ENCODE measurements at regions not wholly inside any gene's neighbourhood (a gene's known extent, or its start where the extent isn't known, plus 50 kb on each side); places are given as distances from the start of the nearest gene placed in this dataset.

DNA sequence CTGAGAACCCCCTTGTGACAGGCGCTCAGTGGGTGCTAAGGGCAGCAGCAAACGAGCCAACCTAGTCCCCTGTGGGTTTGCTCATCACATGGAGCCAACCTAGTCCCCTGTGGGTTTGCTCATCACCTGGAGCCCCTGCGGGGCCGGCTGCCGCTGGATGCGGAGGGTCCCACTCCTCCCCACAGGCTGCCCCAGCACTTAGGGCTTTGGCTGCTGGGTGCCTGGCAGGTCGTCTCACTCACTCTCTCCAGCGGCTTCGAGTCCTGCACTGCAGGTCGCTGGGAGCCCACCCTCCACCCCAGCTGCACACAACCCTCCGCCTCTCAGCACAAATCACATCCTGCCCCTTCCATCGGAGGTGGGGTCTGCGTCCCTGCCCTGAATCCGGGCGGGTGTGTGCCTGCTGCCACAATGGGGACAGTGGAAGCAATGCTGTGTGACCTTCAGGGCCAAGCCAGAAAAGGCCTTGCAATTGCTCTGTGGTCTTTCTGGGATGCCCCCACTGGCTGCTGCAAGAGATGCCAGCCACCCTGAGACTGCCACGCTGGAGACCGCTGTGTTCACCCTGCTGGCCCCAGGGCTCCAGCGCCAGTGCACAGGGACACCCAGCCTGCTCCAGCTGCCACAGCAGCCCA is 248.1 kb upstream of the SALL3 start:
- DNase-seq = no peak
- H3K36me3 ChIP-seq (ENCODE audit: control insufficient read depth, insufficient read depth, low read length) = no peaks in the 10 kb centered on the region
- no peaks in the 10 kb centered on the region for H3K4me1 ChIP-seq (ENCODE audit: control insufficient read depth, insufficient read depth, low read length, poor library complexity, severe bottlenecking)
- no peaks in the 10 kb centered on the region for H3K27me3 ChIP-seq (replicated peaks; ENCODE audit: control insufficient read depth, insufficient read depth, low read length, poor library complexity, severe bottlenecking)
- H3K27ac ChIP-seq (ENCODE audit: insufficient read depth, low read length, poor library complexity, severe bottlenecking) = no peak overlapping the region
- no peak overlapping the region for H3K4me3 ChIP-seq (ENCODE audit: insufficient read depth, low read depth, low read length, poor library complexity, severe bottlenecking)
- H3K9me3 ChIP-seq (ENCODE audit: control insufficient read depth, low read length) = no peaks in the 10 kb centered on the region

DNA sequence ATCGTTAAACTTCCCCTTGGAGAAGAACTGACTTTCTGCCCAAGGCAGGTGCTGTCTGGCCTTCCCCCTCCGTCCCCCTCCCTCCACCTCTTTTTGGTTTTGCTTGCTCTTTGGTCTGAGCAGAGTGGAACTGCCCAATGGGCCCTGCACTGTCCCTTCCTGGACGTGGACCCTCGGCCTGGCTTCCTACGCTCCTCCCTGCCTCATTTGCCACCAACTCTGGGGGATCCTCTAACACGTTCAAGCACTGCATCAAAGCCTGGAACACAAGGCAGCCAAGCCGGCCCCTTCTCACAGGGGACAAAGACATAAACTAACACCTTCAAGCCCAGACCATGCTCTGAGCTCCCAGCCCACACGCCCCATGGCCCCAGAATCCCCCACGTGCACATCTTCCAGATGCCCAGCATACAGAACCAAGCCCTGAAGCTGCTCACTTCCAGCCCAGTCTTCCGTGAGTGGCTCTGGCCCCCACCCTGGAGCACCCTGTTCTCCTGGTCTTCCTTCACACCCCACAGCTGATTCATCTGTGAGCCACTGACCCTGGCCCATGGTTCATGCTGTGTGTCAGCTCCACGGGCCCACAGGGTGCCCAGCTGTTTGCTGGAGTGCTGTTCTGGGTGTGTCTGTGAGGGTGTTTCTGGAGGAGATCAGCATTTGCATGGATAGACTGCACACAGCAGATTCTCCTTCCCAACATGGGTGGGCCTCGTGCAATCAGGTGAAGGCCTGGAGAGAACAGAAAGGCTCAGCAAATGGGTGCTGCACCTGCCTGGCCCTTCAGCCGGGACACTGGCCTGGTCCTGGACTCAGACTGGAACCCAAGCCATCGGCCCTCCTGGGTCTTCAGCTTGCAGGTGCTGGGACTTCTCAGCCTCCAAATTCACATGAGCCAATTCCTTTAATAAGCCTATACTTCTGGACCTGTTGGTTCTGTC is 247.1 kb upstream of the SALL3 start:
- H3K4me1 ChIP-seq (ENCODE audit: control insufficient read depth, insufficient read depth, low read length, poor library complexity, severe bottlenecking) = no peaks in the 10 kb centered on the region
- H3K27me3 ChIP-seq (replicated peaks; ENCODE audit: control insufficient read depth, insufficient read depth, low read length, poor library complexity, severe bottlenecking) = no peaks in the 10 kb centered on the region
- DNase-seq = no peak
- no peaks in the 10 kb centered on the region for H3K9me3 ChIP-seq (ENCODE audit: control insufficient read depth, low read length)
- H3K36me3 ChIP-seq (ENCODE audit: control insufficient read depth, insufficient read depth, low read length) = no peaks in the 10 kb centered on the region
- no peak overlapping the region for H3K4me3 ChIP-seq (ENCODE audit: insufficient read depth, low read depth, low read length, poor library complexity, severe bottlenecking)
- no peak overlapping the region for H3K27ac ChIP-seq (ENCODE audit: insufficient read depth, low read length, poor library complexity, severe bottlenecking)

DNA sequence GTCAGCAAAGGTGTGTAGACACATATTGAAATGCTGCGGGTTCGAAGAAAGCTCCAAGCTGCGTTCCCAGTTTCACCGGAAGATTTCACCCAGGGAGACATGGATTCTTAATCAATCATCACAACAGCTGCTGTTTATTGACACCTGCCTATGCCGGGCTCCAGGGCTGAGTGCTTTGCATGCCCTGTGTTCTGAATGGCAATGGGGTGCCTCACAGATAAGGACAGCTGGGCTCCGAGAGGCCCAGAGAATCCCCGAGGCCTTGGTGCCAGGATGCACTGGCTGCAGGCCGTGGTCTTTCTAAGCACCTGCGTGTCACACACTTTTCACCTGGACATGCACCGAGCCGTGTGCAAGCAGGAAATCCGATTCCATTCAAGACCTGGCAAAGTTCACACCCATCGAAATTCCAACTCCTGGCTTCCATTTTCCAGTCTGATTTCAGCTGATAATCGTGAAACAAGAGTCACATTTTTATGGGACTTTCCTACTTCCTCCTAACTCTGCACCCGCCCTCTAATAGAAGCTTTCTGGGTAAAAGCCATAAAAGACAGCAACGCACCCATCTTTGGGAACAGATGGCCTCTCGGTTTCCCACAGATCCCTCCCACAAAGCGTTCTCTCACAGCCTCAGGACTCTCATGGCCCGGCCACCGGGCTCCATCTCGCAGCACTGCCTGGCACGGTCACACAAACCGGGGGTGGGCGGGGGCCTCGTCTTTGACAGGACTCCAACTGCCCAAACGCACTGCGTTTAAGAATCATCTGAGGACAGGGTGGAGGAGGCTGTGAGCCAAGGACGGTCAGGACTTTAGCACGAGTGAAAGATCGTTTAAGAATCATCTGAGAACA is 245.6 kb upstream of the SALL3 start:
- Histone ChIP-seq H3K36me3 (ENCODE audit: control insufficient read depth, insufficient read depth, low read length) (no peaks in the 10 kb centered on the region), H3K9me3 (ENCODE audit: control insufficient read depth, low read length) (no peaks in the 10 kb centered on the region), H3K27me3 (replicated peaks; ENCODE audit: control insufficient read depth, insufficient read depth, low read length, poor library complexity, severe bottlenecking) (no peaks in the 10 kb centered on the region), H3K4me3 (ENCODE audit: insufficient read depth, low read depth, low read length, poor library complexity, severe bottlenecking) (no peak overlapping the region), H3K27ac (ENCODE audit: insufficient read depth, low read length, poor library complexity, severe bottlenecking) (no peak overlapping the region), H3K4me1 (ENCODE audit: control insufficient read depth, insufficient read depth, low read length, poor library complexity, severe bottlenecking) (no peaks in the 10 kb centered on the region)
- DNase-seq = no peak

DNA sequence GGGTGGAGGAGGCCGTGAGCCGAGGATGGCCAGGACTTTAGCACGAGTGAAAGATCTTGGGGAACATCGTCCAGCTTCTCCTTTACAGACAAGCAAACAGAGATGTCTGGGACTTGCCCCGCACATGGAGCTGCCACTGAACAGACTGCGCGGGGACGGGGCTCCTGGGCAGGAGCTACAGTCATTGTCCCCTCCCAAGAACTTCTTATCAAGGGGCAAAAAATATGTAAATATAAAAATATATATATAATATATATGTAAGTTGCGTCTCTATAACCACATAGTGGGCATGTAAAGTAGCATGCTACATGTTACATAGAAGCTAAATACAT is 245.0 kb upstream of the SALL3 start:
- no peaks in the 10 kb centered on the region for H3K36me3 ChIP-seq (ENCODE audit: control insufficient read depth, insufficient read depth, low read length)
- no peaks in the 10 kb centered on the region for H3K27me3 ChIP-seq (replicated peaks; ENCODE audit: control insufficient read depth, insufficient read depth, low read length, poor library complexity, severe bottlenecking)
- H3K4me1 ChIP-seq (ENCODE audit: control insufficient read depth, insufficient read depth, low read length, poor library complexity, severe bottlenecking) = no peaks in the 10 kb centered on the region
- no peaks in the 10 kb centered on the region for H3K9me3 ChIP-seq (ENCODE audit: control insufficient read depth, low read length)
- H3K27ac ChIP-seq (ENCODE audit: insufficient read depth, low read length, poor library complexity, severe bottlenecking) = no peak overlapping the region
- DNase-seq = no peak
- H3K4me3 ChIP-seq (ENCODE audit: insufficient read depth, low read depth, low read length, poor library complexity, severe bottlenecking) = no peak overlapping the region

DNA sequence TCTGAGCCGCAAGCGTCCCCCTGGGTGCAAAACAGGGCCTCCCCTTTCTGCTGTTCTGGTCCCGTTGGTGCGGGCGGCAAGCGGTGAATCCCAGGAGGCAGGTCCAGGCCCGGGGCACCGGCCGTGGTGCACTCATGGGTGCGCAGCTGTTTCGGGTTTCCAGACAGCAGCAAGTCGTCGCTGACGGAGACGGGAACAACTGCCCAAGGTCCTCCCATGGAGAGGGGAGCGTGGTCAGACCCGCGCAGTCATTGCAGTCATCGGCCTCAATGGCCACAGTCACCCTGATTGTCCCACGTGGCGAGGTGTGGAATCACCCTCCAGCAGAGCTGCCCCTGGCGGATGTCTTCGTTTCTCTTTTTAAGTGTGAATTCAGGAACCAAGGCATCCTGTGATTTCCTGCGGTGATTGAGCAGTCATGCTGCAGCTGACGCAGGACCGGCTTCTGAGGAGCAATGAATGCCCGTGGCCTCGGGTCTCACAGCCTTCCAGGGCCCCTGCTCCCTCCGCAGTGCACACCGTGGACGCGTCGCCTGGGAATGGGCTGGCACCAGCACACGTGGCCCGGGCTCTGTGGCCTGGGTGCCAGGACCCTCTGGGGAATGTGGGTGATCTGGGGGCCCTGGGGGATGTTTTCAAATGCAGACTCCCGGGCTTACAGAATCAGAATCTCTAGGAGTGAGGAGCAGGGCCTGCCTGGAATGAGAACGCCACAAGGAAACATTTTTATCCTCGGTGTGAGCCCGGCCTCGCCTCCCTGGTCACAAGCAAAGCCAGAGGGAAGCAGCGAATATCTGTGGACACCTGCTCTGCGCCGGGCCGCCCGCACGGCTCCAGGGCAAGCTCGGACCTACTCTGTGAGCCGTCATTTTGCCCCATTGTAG is 244.2 kb upstream of the SALL3 start:
- Histone ChIP-seq H3K4me3 (ENCODE audit: insufficient read depth, low read depth, low read length, poor library complexity, severe bottlenecking) (no peak overlapping the region), H3K27me3 (replicated peaks; ENCODE audit: control insufficient read depth, insufficient read depth, low read length, poor library complexity, severe bottlenecking) (no peaks in the 10 kb centered on the region), H3K4me1 (ENCODE audit: control insufficient read depth, insufficient read depth, low read length, poor library complexity, severe bottlenecking) (no peaks in the 10 kb centered on the region), H3K9me3 (ENCODE audit: control insufficient read depth, low read length) (no peaks in the 10 kb centered on the region), H3K27ac (ENCODE audit: insufficient read depth, low read length, poor library complexity, severe bottlenecking) (no peak overlapping the region), H3K36me3 (ENCODE audit: control insufficient read depth, insufficient read depth, low read length) (no peaks in the 10 kb centered on the region)
- DNase-seq = no peak

DNA sequence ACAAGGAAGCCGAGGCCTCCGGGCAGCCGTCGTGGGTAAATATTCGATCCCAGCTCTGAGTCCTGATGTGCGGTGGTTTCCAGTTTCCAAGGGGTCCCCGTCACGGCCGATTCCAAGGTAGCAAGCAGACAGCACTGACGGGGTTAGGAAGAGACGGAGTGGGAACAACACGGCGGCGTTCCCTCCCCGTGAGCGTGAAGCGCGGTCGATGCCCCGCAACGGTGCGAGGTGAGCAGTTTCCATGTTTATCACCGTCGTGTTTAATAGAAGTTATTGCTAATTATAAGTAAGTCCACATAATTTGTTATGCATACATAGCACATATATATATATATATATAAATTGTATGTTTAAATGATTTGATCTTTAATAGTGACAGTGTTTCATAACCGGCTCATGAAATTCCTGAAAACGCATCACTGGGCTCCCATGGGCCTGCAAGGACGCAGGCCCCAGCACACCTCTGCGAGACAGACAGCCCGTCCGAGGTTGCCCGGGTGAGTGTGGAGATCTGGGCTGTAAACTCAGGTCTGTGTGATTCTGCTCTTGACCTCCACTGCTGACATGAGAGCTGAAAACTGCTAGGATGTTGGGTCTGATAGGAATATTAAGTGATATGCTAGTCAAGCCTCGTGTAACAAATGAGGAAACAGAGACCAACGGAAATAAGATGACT is 243.5 kb upstream of the SALL3 start:
- Histone ChIP-seq H3K4me3 (ENCODE audit: insufficient read depth, low read depth, low read length, poor library complexity, severe bottlenecking) (no peak overlapping the region), H3K36me3 (ENCODE audit: control insufficient read depth, insufficient read depth, low read length) (no peaks in the 10 kb centered on the region), H3K27ac (ENCODE audit: insufficient read depth, low read length, poor library complexity, severe bottlenecking) (no peak overlapping the region), H3K9me3 (ENCODE audit: control insufficient read depth, low read length) (no peaks in the 10 kb centered on the region), H3K27me3 (replicated peaks; ENCODE audit: control insufficient read depth, insufficient read depth, low read length, poor library complexity, severe bottlenecking) (no peaks in the 10 kb centered on the region), H3K4me1 (ENCODE audit: control insufficient read depth, insufficient read depth, low read length, poor library complexity, severe bottlenecking) (no peaks in the 10 kb centered on the region)
- DNase-seq = no peak

DNA sequence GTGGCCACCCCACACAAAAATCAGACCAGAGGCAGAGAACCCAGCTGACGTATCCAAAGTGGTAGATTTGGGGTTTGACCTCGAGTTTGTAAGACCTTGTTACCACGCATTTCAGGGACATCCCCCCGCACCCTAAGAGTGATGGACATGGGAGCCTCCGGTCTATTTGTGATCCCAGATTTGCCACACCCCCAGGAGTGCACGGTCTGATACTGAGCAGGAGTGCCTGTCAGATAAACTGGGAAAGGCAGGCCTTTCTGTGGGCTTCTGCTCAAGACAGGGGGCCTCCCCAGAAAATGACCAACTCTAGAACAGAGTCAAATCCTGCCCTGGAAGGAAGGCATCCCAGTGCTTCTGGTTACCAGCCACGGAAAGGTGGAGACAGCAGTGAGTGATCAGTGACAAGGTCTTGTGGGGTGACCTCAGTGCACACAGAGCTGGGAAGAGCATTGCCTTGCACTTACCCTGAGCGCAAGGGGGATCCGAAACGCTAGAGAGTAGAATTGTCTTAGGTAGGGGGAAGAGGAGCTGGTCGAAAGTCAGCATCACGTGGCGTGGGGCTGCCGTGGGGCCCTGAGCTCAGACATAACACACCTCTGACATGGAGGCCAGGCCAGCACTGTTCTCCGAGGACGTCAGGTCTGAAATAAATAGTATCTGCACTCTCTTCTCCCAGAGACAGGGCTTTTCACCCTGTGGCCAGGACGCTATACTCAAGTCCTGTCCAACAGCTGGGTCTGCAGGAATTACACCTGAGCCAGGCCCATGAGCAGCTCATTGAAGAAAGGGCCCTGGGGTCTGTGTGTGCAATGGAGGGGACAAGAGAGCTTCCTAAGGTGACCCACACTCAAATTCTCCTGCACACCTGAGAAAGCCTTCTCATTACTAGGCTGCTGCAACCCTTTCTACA is 242.4 kb upstream of the SALL3 start:
- Histone ChIP-seq H3K4me3 (ENCODE audit: insufficient read depth, low read depth, low read length, poor library complexity, severe bottlenecking) (no peak overlapping the region), H3K27ac (ENCODE audit: insufficient read depth, low read length, poor library complexity, severe bottlenecking) (no peak overlapping the region), H3K36me3 (ENCODE audit: control insufficient read depth, insufficient read depth, low read length) (no peaks in the 10 kb centered on the region), H3K4me1 (ENCODE audit: control insufficient read depth, insufficient read depth, low read length, poor library complexity, severe bottlenecking) (no peaks in the 10 kb centered on the region), H3K27me3 (replicated peaks; ENCODE audit: control insufficient read depth, insufficient read depth, low read length, poor library complexity, severe bottlenecking) (no peaks in the 10 kb centered on the region), H3K9me3 (ENCODE audit: control insufficient read depth, low read length) (no peaks in the 10 kb centered on the region)
- DNase-seq = no peak

DNA sequence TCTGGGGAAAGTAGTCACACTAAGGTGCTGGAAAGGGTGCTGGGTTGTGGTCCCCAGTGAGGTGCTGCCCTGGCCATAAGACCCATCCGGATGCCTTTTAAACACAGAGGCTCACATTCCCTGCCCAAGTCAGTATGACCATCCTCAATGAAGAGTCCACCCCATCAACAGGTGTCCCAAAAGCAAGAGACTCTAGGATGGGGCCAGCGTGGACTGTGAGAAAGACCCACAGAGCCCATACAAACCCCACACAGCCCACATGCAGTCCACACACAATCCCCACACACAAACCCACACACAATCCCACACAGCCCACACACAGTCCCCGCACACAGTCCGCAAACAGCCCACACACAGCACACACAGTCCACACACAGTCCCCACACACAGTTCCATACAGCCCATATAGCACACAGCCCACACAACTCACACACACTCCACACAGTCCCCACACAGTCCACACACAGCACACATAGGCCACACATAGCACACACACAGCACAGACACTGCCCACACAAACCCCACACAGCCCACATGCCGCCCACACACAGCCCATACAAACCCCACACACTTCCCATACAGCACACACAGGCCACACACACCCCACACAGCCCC is 241.4 kb upstream of the SALL3 start:
- no peaks in the 10 kb centered on the region for H3K9me3 ChIP-seq (ENCODE audit: control insufficient read depth, low read length)
- no peak for DNase-seq
- no peaks in the 10 kb centered on the region for H3K36me3 ChIP-seq (ENCODE audit: control insufficient read depth, insufficient read depth, low read length)
- no peaks in the 10 kb centered on the region for H3K4me1 ChIP-seq (ENCODE audit: control insufficient read depth, insufficient read depth, low read length, poor library complexity, severe bottlenecking)
- no peak overlapping the region for H3K27ac ChIP-seq (ENCODE audit: insufficient read depth, low read length, poor library complexity, severe bottlenecking)
- no peaks in the 10 kb centered on the region for H3K27me3 ChIP-seq (replicated peaks; ENCODE audit: control insufficient read depth, insufficient read depth, low read length, poor library complexity, severe bottlenecking)
- H3K4me3 ChIP-seq (ENCODE audit: insufficient read depth, low read depth, low read length, poor library complexity, severe bottlenecking) = no peak overlapping the region

All from effector memory CD4-positive, alpha-beta T cell (primary cell).